Endometrial microvascular endothelial cells (primary cell): ENCODE measurements at regions not wholly inside any gene's neighbourhood (a gene's known extent, or its start where the extent isn't known, plus 50 kb on each side); places are given as distances from the start of the nearest gene placed in this dataset.
"Not testable (repeated sequence)": the region's sequence is repeated elsewhere in the genome, so short reads cannot be mapped to it uniquely, and the experiment has no call there.

ENCODE experiments used
- in situ Hi-C: cut with HindIII; loops from 2 replicates; pipeline ENCODE4 v1.10.0; 2017; ENCODE audit warnings: low sequenced_read_pairs, low pct_unique_long_range_greater_than_20kb; ENCODE audit errors: inconsistent ontology term

DNA sequence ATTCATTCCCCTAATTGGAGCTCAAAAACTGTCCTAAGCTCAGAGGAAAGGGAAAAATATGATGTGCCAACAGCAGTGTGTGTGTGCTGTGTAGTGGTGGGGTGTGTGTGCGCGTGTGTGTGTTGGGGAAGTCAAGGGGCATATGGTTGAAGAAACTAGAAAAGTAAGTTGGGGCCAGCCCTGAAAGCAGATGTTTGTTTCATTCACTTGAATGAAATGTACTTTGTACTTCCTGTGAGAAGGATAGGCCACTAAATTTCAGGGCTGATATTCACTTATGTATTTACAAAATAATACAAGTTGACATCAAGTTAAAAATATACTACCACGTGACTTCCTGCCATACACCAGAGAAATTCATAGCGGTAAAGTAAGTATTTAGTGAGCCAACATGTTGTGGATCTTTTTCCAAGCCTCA is 151.3 kb upstream of the JADE1 start:
- in situ Hi-C loops = no loop called here

DNA sequence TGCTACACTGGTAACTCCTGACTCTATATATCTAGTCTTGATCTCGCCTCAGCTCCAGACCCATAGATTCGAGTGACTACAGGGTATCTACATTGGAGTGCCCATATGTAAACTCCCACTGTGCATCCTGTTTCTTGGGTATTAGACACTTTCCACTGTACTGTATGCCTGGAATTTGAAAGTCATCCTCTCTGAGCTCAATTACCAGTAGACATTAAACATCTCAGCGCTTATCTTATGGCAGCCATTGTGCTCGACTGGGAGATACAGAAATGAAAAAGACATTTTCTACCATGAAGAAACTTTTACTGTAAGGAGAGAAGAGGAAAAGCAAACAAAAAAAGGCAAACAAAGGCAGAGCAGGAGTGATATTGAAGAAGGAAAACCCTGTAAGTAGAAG is 151.9 kb upstream of the JADE1 start:
- in situ Hi-C loops = no loop called here

DNA sequence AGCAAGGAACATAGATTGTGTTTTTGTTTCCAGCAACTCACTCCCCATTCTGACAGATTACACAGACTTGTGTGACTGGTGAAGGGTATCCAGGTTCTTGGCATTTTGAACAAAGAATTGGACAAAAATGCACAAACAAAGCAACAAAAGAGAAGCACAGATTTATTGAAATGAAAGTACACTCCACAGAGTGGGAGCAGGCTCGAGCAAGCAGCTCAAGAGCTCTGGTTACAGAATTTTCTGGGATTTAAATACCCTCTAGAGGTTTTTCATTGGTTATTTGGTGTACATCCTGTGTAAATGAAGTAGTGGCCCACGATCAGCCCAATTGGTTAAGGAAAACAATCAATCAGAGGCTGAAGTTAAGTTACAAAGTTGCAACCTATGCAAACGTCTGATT is 155.0 kb upstream of the JADE1 start:
- in situ Hi-C loops = no loop called here

DNA sequence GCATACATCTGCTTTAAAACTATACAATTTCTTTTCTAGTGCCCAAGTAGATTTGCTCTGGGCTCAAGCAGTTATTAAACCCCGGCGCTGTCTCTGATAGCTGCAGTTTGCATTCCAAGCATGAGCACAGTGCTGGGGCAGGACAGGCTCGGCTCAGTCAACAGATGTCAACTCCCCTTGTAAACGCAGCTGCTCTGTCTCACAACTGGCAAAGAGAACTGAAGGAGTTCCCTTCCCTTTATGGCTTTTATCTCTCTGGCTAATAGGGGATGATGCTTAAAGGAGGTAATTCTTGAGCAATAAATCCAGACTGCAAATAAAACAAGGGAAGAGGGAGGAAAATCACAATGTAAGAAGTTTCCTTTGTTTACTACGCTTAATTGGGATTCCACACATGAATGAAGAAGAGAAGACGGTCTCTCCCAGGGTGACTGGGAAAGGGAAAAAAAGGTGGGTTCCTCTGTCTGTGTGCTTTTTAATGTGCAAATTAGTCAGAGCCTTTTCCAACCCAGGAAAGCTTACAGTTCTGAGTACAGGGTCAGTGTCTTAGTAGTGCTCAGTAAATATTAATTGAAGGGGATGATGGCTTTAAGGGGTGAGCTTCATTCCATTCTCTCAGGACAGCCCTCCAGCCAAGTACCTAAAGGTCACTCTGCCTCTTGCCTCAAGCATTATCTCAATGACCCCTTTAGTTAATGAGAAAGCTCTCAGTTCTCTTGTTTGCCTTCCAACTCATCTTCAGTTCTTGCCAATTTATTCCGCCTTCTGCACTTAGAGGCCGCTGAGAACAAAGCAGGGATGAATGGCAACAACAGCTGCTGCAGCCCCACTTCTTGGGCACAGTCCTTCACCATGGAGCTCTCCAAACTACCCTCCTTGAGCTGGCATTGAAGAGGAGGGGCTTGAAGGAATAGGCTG is 155.7 kb upstream of the JADE1 start:
- in situ Hi-C loops = no loop called here

DNA sequence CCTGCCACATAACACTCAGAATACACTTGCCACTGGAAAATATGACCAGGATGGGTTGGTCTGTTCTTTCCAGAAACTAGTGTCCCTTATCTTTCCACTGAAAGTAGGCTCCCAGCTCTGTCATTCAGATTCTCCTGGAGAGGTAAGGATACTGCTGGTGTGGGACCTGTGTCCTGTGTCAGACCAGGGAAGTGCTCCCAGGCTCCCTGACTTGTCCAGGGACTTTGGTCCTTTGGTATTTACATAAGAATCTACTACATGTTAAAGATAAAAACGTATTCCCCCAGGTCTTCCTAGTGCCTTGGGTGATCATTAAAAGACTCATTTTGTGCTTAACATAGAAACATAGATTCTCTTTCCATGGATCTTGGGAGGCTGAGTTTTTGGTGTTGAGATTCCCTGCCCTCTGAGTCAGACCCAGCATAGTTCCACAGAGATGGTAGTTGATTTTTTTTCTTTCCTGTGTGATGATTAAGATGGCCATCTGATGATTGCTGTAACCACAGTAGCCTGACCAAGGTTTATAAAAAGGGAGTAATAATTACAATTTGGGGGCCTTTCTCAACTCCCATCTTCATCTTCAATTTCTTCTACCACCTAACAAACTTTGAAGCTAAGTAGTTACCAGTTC is 159.8 kb upstream of the JADE1 start:
- in situ Hi-C loops = no loop called here

DNA sequence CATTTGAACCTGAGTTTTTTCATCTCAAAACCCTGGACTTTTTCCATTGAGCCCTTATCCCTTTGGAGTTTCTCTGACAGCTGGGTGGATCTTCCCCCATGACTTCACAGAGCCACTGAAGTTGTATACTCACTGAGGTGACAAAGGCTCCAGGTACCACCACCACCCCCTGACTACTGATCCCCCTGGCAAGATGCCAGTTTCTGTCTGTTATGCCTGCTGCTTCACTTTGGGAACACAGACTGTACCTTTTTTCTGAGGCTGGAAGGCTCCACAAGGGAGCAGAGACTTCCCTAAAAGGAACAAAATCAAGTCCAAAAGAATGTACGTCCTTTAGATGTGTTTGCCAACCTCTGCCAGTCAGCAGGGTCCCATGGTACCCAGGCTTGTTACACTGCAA is 160.3 kb upstream of the JADE1 start:
- in situ Hi-C loops = no loop called here

DNA sequence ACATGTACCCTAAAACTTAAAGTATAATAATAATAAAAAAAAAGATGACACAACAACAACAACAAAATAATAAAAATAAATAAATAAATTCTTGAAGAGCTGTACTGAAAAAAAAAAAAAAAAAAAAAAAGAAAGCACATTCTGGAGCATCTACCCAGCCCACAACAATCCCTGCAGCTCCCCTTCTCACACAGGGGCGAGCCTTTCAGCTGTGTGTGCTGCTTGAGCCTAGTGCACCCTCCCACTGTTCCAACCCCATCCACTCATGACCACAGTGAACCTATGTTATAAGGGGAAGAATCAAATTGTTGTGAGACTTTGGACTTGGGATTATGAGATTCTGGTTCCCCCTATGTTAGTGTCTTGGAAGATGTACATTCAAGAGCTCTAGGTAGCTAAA is 161.5 kb upstream of the JADE1 start:
- in situ Hi-C loops = no loop called here

DNA sequence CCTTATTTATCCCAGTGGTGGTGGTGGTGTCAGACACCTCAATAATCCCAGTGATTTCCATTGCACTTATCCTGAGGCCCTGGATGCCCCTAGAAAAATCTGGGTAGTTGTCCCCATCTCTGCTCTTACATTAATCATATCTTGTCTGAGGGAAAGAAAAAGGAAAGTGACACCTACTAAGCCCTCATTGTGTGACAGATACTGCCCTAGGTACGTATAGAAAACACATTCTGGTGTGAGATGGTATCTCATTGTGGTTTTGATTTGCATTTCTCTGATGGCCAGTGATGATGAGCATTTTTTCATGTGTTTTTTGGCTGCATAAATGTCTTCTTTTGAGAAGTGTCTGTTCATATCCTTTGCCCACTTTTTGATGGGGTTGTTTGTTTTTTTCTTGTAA is 162.6 kb upstream of the JADE1 start:
- in situ Hi-C loops = not testable (repeated sequence)

DNA sequence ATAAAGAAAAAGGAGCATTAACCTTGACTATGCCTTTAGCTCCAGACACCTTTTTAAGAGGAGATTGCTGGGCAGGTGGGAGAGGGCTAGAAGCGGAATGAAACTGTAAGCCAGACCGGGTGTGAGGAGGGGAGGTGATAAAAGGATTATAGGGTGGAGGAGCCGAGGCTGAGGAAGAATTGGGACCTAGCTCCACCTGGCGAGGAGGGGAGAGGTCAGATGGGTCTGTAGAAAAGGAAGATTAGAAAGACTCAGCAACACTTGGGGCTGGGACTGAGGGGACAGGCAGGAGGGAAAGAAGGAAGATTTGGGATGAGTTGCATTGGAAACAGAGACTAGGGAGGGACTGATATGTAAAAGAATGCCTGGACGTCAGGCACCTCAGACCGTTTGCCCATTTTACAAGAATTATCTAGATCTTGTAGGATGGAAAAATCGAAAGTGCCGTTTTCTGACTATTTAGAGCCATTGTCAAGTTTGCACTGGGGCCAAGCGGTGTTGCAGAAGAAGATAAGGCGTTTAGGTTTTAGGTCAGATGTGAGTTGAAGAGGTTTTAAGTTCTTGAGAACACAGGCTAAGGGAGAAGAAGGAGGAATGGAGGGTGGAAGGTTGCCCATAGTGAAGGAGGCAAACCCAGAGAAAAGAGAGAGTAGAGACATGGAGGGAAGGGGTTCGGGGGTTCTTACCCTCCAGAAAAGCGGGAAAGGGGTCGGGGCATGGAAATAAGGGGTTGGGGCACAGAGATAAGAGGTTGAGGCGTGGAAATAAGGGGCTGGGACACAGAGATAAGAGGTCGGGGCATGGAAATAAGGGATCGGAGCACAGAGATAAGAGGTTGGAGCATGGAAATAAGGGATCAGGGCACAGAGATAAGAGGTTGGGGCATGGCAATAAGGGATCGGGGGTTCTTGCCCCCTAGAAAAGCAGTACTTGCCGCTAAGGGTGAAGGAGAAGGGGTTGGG is 164.5 kb upstream of the JADE1 start:
- in situ Hi-C loops = not testable (repeated sequence)

DNA sequence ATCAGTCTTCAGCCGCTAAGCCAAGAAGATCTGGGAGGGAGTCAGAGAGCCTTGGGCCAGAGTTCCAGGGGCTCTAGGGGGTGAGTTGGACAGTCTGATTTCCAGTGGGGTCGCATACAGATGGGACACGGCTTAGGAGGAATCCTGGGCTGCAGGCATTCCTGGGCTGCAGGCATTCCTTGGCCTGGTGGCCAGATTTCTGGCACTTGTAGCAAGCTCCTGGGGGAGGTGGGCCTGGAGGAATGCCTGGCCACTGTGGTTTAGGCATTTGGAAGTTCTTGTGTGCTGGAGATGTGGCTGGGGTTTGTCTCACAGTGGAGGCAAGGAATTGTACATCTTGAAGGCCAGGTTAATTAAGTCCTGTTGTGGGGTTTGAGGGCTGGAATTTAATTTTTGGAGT is 165.4 kb upstream of the JADE1 start:
- in situ Hi-C loops = not testable (repeated sequence)

DNA sequence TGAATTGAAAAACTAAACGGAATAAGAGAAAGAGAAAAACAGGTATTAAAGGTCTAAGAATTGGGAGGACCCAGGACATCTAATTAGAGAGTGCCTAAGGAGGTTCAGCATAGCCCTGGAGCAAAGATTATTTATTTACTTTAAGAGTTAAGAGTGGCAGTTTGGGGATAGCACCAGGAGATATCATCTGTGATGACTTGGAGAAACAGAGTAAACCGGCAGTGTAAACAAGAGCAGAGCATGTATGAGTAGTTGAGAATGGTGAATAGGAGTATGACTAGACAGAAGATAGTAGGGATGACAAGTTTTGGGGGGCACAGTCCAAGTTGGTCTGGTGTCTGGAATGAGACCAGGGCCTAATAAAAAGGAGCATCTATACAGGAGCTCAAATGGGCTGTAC is 167.9 kb upstream of the JADE1 start:
- in situ Hi-C loops = not testable (repeated sequence)

DNA sequence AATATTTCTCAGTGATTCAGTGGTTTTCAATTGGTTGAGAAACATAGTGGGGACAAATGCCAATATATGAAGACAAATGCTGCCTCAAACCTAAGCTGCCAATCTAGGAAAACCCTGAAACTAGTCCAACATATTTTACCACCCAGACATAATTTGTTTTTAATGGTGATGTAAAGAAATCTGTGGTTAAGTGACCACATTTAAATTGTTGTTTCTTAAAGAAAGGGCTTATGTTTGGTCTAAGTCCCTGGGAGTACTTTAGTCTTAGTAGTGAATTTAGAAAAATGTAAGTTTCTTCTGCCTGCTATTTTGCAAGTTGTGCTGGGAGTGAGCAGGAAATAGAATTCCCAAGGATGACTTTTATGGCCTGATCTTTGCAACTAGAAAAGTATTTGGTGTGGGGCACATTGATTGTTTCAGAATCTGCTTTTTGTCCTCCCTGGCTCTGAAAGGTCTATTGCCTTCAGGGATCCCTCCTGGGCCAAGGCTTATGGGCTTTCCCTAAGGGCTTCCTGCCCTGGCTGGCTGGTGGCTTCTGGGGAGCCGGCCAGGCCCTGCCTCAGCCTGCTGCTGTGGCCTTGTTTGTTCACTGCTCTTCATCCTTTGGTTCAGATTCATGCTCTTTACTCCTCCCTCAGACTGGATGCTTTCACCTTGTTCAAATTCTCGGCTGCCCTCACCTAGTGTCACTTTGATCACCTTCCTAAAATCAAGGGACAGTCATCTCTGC is 169.8 kb upstream of the JADE1 start:
- in situ Hi-C loops = no loop called here

DNA sequence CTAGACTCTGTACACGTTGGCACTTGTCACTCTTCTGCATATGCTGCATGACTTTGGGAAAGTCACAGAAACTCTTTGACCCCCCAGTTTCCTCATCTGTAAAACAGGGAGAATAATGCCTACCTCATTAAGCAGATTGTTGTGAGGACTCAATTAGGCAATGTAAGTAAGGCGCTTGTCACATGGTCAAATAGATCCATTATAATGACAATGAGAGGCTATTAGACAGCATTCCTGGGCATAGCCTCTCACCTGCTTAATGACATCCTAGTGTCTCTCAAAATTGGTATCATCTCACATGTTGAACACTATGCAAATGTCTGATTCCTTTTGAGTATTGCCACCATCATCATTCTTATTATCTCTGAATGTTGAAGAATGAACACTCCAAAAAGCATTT is 172.6 kb upstream of the JADE1 start:
- in situ Hi-C loops = no loop called here

DNA sequence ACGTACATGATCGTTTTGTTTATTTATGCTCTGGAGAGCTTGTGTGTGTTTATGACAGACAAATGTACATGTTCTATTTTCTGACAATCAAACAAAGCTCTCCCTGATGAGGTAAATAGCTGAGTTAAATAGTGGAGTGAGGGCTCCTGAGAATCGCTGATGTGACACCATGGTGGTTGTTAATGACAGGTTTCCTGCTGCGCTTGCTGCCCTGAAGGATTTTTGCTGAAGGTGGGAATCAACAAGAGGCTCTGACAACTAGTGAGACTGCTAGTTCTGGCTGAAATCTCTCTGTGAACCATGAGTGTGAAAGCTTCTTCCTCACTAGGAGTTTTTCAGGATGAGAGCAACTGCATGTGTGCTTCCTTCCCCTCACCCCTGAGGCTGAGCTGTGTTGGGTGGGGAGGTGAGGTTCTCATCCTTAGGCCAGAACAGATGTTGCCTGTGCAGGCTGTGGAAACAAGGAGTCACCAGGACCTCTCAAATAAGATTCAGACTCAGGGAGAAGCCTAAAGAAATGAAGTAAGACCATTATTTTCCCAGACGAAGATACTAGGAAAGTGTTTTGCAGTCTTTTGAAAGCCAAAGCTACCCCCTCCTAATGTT is 173.4 kb upstream of the JADE1 start:
- in situ Hi-C loops = no loop called here

DNA sequence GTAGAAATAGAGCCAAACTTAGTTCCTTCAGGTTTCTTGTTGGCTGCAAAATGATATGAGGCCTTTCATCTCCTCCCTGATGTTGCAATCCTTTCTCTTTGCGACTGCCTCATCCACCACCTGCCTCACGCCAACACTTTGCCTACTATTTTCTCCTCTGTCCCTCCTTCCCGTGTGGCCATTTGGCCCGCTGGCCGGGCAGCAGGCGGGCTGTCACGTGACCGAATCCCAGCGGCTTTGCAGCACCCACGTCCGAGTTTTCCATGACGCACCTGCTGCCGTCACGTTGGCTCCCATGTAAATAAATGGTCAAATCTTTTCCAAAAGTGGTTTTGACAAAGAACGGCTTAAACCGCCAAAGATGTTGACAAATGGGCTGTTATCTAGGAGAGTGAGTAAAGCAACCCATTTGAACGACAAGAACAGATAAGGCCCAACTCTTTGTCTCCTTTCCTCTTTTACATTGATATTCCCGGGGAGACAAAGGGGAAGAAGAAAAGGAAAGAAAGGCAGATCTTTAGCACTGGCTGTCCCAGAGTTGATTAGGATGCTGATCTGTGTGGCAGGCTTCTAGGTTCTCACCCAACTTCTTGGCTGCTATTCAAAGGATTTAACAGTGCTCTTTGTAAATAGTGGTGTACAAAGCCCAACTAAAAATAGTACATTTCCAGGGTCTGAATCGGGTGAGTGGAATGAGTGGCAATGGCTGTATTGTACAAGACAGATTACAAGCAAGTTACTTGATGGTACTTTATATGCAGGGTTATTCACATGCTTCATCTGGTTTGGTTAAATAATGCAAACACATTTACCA is 174.2 kb upstream of the JADE1 start:
- in situ Hi-C loops = no loop called here

DNA sequence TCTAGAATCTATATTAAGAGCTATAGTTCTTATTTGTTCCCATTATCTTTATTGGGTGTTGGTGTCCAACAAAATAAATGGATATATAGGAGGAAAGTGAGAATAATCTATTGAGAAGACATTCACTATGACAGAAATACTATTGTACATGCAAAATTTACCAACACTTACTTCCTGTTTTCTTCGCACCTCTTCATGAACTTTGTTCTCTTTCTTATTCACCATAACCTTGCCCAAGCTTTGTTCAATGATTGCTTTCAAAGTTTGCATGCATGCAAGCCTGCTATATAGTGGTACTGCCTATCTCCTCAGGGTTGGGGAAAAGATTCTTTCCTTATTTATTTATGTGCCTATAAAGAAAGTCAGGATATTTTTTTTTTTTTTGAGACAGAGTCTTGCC is 176.4 kb upstream of the JADE1 start:
- in situ Hi-C loops = no loop called here

DNA sequence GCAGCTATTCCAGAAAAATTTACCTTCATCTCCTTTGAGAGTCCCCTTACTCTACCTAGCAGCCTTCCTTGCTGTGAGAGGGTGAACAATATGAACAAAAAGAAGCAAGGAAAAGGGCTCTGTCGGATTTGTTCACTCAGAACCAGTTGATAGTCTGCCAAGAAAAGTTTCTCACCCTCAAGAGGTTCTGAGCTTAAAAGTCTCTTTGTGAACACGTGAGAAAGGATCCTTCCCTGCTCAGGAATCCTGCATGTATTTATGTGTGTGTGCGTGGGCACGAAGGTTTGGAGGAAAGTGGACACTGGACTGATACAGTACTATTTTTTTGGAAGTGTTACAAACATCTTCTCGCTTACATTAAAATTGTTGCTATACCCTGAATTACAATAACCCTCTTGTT is 178.6 kb upstream of the JADE1 start:
- in situ Hi-C loops = no loop called here
